ENCODE measurements at regions not wholly inside any gene's neighbourhood (a gene's known extent, or its start where the extent isn't known, plus 50 kb on each side); places are given as distances from the start of the nearest gene placed in this dataset.

GRCh38 chr4:17367201-17367600 lies 144.7 kb downstream of the QDPR start:
- no peak for TF ChIP-seq CTCF (IDR thresholded peaks at IDR 0.05)
- TF ChIP-seq POLR2A (IDR thresholded peaks at IDR 0.05) = no peak

All from body of pancreas (tissue), 4 donors.